Right lobe of liver (tissue), 6 donors: ENCODE measurements at regions not wholly inside any gene's neighbourhood (a gene's known extent, or its start where the extent isn't known, plus 50 kb on each side); places are given as distances from the start of the nearest gene placed in this dataset.

Source experiments
- ATAC-seq, 4 donors: fragments of 200-7000 bp; cut with Tn5 transposase; one replicate each; pipeline ENCODE4 v1.9.1; 2020; ENCODE audit warnings: mild to moderate bottlenecking in 4 of 4, moderate library complexity in 4 of 4
- DNase-seq, 3 donors: peaks; one replicate each; pipeline ENCODE4 v3.0.0-alpha.2; 2020
- H3K27ac ChIP-seq, 3 donors: fragments of 200-600 bp; one replicate each; pipeline ENCODE4 v1.8.0; 2022
- H3K27me3 ChIP-seq, 2 donors: fragments of 200-600 bp; one replicate each; pipeline ENCODE4 v1.8.0; 2022
- H3K36me3 ChIP-seq, 4 donors: fragments of 200-600 bp; sonication (generic) in 1 of 4; one replicate each; pipeline versions ENCODE4 v1.5.1 to v1.8.0; 2017 to 2022; ENCODE audit warnings: control low read depth in 1 of 4
- H3K4me1 ChIP-seq, 4 donors: fragments of 200-600 bp; sonication (generic) in 1 of 4; one replicate each; pipeline versions ENCODE4 v1.5.1 to v1.8.0; 2017 to 2022; ENCODE audit warnings: control low read depth in 1 of 4
- H3K4me3 ChIP-seq, 3 donors: fragments of 200-600 bp; one replicate each; pipeline ENCODE4 v1.8.0; 2022
- H3K9me3 ChIP-seq, 4 donors: fragments of 200-600 bp; sonication (generic) in 1 of 4; one replicate each; pipeline versions ENCODE4 v1.5.1 to v1.8.0; 2017 to 2022; ENCODE audit warnings: control low read depth in 1 of 4
- CTCF ChIP-seq, 4 donors: fragments of 200-600 bp in 3 of 4; fragments of 450-650 bp in 1 of 4; IDR thresholded peaks; one replicate each; pipeline versions ENCODE4 v1.5.1 to v1.8.0; 2016 to 2022; ENCODE audit warnings: antibody characterized with exemption in 4 of 4, mild to moderate bottlenecking in 2 of 4
- POLR2A ChIP-seq: fragments of 450-650 bp; IDR thresholded peaks from one replicate; pipeline ENCODE4 v1.6.1; 2017; ENCODE audit warnings: antibody characterized with exemption, mild to moderate bottlenecking
- WGBS: methylation state at CpG from one replicate; pipeline ENCODE4 v1.1.6; 2018; ENCODE audit warnings: low coverage, low lambda C conversion rate; ENCODE audit not compliant: insufficient coverage; ENCODE audit errors: missing lambda C conversion rate; 5-methylcytosine and 5-hydroxymethylcytosine counted together
- intact Hi-C, 2 donors: fragments of 100-400 bp; cut with DNase I; formaldehyde crosslinking; loops; one replicate each; pipeline versions ENCODE4 v1.11.2 to v1.14.1; 2022
- donor health status: DM: no; HTN: yes; CAD: no.
- donor health status: DM: no; HTN: no; CAD: no.
- donor health status: DM: no; HTN: no; CAD: no.
- donor health status: DM: no; HTN: yes; CAD: no.
- donor health status: DM: no; HTN: yes; CAD: no.

GRCh38 chr9:81052846-81053245, 636.5 kb downstream of the TLE1 start:
- intact Hi-C loops, result no loop called here
- Histone ChIP-seq H3K4me3 (no peak overlapping the region), H3K9me3 (no peaks in the 10 kb centered on the region), H3K4me1 (no peaks in the 10 kb centered on the region), H3K36me3 (no peaks in the 10 kb centered on the region), H3K27ac (no peak overlapping the region), H3K27me3 (no peaks in the 10 kb centered on the region)
- ATAC-seq (no peak), DNase-seq (no peak)
- TF ChIP-seq CTCF (IDR thresholded peaks at IDR 0.05) (no peak), POLR2A (no peak)
- WGBS, result 83% methylated on average over 1 of the region's 1 CpG

- TF ChIP-seq POLR2A (no peak), CTCF (IDR thresholded peaks at IDR 0.05) (no peak)
- DNase-seq (no peak), ATAC-seq (no peak)
- intact Hi-C loops, result no loop called here
- Histone ChIP-seq H3K4me3 (no peak overlapping the region), H3K4me1 (no peaks in the 10 kb centered on the region), H3K27ac (no peak overlapping the region), H3K27me3 (no peaks in the 10 kb centered on the region), H3K36me3 (no peaks in the 10 kb centered on the region), H3K9me3 (no peaks in the 10 kb centered on the region)
- 100% methylated on average over 1 of the region's 1 CpG for WGBS
Observed at GRCh38 chr9:81047280-81047679, 642.1 kb downstream of the TLE1 start.

- no peak for ATAC-seq
- Histone ChIP-seq H3K36me3 (no peaks in the 10 kb centered on the region), H3K4me3 (no peak overlapping the region), H3K4me1 (no peaks in the 10 kb centered on the region), H3K27ac (no peak overlapping the region), H3K27me3 (no peaks in the 10 kb centered on the region), H3K9me3 (no peaks in the 10 kb centered on the region)
- no peak for TF ChIP-seq POLR2A
- no peak for TF ChIP-seq CTCF (IDR thresholded peaks at IDR 0.05)
- WGBS, result 17% methylated on average over 1 of the region's 1 CpG
- no peak for DNase-seq
- intact Hi-C loops, result no loop called here
Observed at GRCh38 chr9:81045658-81046057, 643.7 kb downstream of the TLE1 start.

- intact Hi-C loops, result no loop called here
- 40% methylated on average over 2 of the region's 2 CpGs for WGBS
- Histone ChIP-seq H3K4me1 (no peaks in the 10 kb centered on the region), H3K9me3 (no peaks in the 10 kb centered on the region), H3K4me3 (no peak overlapping the region), H3K27ac (no peak overlapping the region), H3K36me3 (no peaks in the 10 kb centered on the region), H3K27me3 (no peaks in the 10 kb centered on the region)
- no peak for ATAC-seq
- no peak for DNase-seq
- TF ChIP-seq POLR2A (no peak), CTCF (IDR thresholded peaks at IDR 0.05) (no peak)
Observed at GRCh38 chr9:81037889-81038288, 651.5 kb downstream of the TLE1 start.

GRCh38 chr9:81035601-81036000, 653.7 kb downstream of the TLE1 start:
- ATAC-seq (no peak), DNase-seq (no peak)
- Histone ChIP-seq H3K9me3 (no peaks in the 10 kb centered on the region), H3K4me3 (no peak overlapping the region), H3K27ac (no peak overlapping the region), H3K4me1 (no peaks in the 10 kb centered on the region), H3K27me3 (no peaks in the 10 kb centered on the region), H3K36me3 (no peaks in the 10 kb centered on the region)
- intact Hi-C loops, result no loop called here
- 48% methylated on average over 1 of the region's 1 CpG for WGBS
- TF ChIP-seq CTCF (IDR thresholded peaks at IDR 0.05) (no peak), POLR2A (no peak)
